GM21526 (cell line): ENCODE measurements at regions not wholly inside any gene's neighbourhood (a gene's known extent, or its start where the extent isn't known, plus 50 kb on each side); places are given as distances from the start of the nearest gene placed in this dataset.
"Not testable (repeated sequence)": the region's sequence is repeated elsewhere in the genome, so short reads cannot be mapped to it uniquely, and the experiment has no call there.

ENCODE experiments used
- ATAC-seq: cut with Tn5 transposase; IDR thresholded peaks from one replicate; pipeline ENCODE4 v1.9.1; 2021; ENCODE audit warnings: moderate library complexity; ENCODE audit not compliant: unreplicated experiment, low FRiP score

DNA sequence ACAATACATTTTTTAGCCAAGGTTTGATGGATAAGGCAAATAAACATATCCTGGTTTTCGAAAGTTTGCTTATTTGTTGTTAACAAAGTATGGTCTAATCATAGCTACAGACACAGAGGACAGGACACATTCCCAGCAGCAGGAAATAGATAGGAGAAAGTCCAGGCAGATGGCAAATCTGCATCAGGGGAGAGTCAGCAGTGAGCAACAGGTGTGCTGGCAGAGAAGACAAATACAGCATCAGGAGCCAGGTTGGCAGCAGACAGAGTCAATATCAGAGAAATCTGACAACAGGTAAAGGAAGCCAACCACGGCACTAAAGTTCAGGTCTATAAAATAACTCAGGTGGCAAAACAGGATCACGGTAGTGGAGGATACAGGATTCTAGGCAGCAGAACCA lies 210.7 kb upstream of the PTBP2 start:
- no peak for ATAC-seq

DNA sequence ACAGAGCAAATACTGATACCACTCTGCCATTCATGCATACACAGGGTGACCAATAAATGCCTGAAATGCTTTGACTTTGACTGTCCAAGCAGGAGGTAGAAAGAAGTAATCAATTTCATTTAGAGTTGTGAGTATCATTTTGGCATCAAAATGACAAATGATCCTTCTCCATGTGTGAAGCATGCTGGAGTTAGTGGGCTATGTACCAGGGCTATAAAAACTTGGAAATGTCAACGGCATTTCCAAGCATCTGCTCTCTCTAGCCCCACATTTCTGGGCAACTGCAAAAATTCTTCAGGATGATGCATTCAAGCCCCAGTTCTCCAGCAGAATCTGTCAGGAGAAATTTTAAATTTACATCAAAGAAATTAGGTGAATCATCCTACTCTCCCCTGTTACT lies 208.4 kb upstream of the PTBP2 start:
- no peak for ATAC-seq

DNA sequence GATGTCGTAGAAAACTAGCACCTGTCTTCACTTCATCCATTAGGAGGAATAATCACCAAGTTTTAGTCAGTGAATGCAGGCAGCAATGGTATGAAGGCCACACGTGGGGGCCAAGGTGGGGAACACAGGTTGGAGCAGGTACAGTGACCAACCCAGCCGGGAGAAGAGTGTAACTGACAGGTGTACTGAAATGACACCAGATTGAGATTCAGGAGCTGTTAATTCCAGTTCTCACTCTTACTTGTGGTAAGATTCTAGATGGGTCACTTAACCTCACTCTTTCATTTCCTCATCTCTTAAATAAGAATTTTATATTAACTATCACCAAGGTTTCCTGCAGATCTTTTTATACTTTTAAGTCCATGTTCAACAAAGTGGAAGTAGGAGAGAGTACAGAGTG lies 206.2 kb upstream of the PTBP2 start:
- ATAC-seq, result peak; percentile 91

DNA sequence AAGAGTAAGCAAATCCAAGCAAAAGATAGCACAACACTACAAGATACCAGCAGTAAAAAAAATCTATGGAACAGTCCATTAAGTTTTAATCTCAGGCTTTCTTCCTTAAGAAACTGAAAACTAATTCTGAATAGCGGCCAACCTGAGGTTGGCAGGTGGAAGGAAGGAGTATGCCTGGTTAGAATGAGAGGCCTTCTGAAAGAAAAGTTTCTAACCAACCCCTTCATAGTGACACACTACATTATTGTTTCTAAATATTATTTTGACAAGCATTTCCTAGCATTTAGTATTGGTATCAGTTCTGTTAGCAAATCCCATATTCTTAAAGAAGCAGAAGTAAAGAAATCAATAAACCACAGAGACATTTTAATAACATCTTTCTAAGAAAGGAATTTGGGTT lies 205.7 kb upstream of the PTBP2 start:
- peak; percentile 34 for ATAC-seq

DNA sequence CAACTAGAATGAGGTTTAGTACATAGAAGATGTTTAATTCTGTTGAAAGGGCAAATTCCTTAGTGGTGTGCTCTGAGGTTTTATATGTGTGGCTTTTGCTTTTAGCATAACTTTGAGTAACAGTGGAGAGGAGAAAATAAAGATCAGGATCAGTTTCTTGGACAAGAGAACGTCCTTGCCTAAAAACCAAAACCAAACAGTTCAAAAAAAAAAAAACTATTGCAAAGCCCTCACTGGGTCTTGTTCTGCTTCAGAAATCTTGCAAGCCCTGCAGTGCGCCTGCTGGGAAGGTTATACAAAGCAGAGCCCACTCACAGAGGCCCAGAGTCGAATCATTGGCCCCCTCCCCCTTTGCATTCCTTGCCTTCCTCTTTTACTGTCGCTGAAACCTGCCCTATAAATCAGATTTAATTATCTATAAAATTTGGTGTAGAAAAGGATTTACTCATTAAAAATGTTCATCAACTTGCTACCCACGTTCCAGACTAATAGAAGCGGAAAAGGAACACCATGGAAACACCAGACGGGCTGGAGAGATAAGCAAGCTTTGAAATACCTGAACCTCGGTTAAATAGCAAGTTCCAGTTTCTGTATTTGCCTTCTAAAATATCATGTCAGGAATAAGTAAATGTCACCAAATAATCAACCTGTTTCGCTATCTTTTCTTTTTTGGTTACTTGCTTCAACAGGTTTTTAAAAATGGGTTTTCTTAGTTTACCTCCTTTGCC lies 201.6 kb upstream of the PTBP2 start:
- ATAC-seq, result no peak

DNA sequence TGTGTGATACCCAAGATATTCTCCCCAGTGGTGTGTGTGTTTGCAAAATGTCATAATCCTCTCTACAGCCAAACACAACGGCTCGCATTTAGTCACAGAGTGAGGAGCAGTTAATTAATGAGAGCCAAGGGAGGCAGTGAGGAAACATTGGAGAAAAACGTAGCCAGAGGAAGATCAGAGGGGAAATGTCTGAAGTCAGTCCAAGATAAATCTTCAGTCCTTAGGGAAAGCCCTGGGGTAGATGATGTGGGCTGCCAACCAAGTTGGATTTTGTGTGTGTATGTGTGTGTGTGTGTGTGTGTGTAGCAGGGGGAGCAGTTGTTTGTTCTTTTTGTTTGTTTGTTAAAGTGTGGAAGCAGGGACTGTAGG lies 201.0 kb upstream of the PTBP2 start:
- ATAC-seq, result no peak

DNA sequence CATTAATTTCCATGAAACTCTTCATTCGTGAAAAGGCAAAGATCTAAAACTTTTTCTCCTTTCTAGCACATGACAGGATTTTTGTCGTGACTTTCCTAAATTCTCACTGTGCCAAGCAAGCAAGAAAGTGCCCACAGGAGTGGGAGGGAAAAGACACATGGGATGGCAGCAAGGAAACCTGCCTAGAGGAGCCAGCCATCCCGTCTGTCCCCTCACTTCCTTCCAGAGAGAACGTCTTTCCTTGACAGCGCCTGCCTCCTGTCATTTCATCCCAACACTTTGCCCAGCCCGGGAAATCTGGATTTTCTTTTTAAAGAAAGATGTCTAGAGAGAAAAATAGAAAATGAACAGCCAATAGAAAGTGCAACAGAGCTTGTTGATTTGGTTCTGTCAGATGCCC lies 200.6 kb upstream of the PTBP2 start:
- ATAC-seq, result no peak

DNA sequence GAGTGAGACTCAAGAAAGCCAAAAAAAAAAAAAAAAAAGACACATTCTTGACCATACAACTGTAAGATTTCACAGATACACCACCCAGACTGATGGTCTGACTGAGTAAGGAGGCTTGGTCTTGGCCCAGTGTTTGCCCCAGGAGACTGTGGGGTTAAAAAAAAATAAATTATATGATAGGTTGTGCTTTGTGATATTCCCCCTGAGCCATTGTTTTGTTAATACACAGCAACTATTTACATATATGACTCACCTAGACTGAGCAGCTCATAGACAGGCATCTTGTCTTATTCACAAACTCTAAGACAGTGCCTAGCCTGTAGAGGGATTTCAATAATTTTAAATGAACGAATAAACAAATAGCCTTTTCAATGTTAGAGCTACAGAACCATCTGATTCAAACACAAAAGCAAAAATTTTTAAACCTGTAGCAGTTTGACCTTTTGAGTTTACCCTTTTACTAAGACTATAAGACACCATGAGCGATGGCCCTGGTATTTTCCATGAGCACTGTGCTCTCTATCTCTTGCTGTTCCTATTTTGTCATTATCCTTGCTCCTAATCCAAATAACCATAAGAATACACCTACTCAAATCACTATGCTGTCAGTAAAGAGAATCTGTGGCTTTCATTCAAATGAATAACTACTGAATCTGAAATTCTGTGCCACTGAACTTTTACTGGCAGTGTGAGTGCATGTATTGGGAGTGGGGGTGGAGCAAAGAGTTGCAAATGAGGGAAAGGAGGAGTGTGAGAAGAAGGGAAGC lies 199.4 kb upstream of the PTBP2 start:
- no peak for ATAC-seq

DNA sequence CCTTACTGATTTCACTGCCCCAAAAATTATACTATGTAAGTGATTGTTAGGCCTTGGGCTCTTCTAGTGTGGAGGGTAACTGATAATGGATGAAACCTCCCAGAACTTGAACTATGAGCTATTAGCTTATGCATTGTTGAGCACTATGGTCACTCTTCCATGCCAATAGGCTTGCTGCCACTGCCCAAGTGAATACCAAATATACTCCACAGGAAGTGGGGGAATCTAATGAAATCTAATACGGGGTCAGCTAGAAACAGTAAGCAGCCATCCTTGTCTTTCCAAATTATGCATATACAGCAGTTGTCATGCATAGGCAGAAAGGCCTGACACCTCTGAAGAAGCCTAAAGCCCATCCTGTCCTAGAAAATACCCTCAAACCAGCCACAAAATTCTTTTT lies 198.7 kb upstream of the PTBP2 start:
- no peak for ATAC-seq

DNA sequence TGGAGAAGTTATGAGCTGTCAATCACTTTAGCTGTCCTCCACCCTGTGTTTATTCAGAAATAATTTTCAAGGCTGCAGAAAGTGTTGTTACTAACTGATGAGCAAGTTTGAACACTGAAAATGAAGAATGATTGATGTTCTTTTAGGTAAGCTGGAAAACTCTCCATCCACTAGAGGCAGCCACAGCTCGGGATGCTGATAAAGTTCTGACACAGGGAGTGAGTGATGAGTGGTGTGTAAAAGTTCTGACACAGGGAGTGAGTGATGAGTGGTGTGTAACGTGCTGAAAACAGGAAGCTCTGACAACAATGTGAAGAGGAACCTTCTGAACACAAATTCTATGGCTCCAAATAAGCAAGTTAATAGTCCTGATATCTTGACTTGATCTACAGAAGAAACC lies 197.5 kb upstream of the PTBP2 start:
- ATAC-seq, result no peak

DNA sequence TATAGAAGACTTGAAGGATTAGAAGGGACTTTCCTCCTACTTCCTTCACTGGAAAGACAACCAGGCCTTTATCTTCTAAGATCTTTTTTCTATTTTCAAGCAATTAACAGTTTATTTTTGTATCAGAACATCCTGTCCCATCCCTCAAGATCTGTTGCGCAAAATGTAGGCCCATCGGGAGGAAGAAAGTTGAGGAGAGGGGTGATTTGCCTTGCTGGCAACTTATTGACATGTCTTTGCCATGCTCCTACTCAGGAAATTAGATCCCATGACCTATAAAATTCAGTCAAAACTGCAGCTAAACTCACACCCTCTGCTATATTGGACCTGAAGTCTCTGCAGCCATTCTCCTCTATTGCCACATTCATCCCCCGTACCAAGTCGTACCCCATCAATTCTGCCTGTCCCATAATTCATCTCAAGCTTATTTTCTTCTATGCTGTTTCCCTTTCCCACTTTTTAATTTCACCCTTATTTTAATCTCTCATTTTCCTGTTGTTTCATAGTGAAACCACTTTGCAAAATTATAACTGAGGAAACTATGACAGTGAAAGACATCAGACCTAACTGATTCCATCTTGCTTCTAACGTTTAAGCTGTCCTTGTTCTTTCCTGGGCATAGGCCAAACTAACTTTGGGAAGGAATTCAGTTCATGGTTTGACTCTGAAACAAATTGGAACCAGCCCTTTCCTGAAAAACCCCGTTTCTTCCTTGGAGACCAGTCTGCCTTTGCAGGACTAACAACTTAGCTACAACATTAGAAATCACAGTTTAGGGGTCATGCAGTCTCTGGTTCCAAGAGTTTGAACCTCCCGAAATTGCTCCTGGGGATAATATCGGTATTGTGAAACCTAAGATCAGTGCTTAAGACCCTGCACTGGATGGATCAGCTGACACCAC lies 195.7 kb upstream of the PTBP2 start:
- no peak for ATAC-seq

DNA sequence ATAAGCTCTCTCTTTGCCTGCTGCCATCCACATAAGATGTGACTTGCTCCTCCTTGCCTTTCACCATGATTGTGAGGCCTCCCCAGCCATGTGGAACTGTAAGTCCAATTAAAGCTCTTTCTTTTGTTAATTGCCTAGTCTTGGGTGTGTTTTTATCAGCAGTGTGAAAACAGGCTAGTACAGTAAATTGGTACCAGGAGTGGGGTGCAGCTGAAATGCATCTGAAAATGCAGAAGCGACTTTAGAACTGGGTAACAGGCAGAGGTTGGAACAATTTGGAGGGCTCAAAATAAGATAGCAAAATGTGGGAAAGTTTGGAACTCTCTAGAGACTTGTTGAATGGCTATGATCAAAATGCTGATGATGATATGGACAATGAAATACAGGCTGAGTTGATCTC lies 192.9 kb upstream of the PTBP2 start:
- not testable (repeated sequence) for ATAC-seq

DNA sequence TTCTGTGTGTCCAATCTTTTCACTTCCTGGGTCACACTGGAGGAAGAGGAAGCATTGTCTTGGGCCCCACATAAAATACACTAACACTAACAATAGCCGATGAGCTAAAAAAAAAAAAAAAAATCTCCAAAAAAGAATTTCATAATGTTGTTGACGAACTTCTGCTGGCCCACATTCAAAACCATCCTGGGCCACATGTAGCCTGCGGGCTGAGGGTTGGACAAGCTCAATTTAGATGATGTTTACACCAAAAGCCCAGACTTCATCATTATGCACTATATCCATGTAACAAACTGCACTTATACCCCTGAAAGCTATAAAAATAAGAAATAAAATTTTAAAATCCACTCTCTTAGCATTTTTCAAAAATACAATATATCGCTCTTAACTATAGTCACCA lies 187.8 kb upstream of the PTBP2 start:
- ATAC-seq, result no peak

DNA sequence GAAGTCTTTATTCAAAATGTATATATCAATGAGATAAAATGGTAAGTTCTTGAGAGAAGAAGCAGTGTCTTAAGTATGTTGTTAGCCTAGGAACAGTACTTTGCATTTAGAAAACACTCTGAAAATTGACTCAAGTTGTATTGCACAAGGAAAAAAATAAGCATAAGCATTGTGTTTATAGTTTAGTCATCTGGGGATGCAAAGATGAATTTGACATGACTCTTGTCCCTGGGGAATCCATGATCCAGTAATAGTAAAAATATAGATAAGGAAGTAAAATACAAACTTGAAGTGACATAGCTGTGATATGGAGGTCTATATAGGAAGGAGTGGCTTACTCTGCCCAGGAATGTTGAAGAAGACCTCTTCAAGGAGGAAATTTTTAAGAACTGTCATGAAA lies 185.0 kb upstream of the PTBP2 start:
- no peak for ATAC-seq

DNA sequence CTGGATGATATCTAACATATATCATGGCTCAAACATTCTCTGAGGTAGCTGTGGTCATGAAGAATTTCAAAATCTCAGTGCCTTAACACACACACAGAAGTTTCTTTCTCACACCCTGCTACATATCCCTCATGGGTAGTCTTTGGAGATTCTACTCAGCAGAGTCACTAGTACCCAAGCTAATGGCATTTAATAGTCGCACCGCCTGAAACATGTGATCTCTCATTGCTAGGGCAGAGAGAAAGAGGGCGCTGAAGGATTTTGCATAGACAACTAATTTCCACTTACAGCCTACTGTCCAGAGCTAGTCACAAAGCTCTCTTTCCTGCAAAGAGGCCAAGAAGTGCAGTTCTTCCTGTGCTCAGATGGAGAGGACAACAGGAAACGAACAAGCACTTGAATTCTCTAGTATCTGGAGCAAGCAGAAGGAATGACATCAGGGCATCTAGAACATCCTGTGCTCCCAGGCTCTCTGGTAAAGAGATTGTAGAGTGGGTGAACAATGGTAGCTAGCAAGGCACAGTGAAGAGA lies 183.4 kb upstream of the PTBP2 start:
- no peak for ATAC-seq

DNA sequence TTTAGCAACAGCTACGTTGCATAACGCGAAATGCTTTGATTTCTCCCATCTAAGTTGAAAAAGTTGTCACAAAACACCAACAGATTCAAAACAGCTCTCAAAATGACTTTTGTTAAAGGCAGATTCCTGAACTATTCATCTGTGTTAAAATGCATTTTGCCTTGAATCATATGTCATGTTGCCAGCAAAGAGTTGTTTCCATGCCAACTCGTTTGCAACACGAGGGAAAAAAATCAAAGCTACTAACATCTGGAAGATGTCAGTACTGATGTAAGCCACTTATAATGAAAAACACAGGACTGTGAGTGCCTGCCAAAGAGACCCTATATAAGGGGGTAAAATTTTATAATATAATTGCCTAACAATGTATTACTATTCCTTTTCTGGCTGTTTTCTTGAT lies 182.7 kb upstream of the PTBP2 start:
- ATAC-seq, result no peak

DNA sequence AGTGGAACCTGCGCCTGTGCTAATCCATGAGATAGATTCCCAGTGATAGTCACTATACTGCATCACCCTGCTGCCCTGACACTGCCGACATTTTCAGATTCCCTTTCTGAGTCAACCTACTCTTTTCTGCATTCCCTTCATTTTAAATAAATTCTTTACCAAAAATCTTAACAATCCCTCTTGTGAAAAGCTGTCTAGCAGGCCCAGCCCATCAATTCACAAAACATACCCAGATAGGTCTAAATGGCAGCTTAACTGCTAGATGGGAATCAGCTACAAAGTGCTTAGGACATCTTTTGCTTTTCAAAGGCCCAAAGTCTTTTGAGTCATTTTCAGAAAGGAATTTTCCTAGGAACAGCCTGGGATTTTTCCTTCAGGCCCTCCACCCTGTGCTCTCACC lies 180.1 kb upstream of the PTBP2 start:
- no peak for ATAC-seq

DNA sequence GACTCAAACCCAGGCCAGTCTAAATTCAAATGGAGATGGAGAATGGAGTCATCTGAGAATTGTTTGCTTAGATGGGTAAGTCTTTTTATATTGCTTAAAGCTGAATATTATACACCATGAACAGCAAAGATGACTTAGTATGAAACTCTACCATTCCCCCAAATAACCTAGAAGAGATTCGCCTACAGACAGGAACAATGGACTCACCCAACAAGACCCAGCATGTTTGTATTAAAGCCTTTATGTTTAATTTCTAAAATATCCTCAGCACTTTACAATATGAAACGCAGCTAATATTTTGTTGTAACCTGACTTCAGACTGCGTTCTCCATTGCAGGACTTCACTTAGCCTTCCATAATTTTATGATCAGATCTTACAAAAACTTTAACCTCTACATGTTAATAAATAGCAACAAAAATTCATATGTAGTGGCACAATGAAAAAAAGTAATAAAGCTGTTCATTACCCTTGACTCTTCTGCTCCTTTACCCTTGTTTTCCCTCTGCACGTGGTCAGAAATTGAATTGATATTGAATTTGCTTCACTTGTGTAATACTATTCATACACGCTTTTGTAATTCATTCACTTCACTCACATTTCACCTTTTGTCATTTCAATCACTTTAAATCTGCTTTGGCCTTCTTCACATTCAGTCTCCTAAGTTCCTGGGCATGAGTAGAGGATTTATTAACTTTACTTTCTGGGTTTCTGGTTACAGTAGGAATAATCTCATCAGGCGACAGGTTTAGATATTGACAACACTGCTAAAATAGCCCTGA lies 177.3 kb upstream of the PTBP2 start:
- ATAC-seq, result no peak

DNA sequence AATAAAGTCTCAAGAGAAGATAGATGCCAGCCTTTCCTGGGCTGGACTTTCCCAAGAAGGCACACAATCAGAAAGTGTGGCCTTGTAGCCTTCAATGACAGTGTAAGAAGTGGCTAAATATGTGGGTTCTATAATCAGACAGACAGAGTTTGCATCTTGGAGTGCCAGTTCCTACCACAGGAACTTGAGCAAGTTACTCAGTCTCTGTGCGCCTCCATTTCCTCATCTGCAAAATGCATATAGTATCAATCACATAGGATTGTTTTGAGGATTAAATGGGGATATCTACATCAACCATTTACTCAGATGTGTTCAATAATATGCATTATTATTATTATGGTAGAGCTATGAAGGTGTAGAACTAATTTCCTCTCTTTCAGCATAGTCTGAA lies 176.8 kb upstream of the PTBP2 start:
- ATAC-seq, result no peak

DNA sequence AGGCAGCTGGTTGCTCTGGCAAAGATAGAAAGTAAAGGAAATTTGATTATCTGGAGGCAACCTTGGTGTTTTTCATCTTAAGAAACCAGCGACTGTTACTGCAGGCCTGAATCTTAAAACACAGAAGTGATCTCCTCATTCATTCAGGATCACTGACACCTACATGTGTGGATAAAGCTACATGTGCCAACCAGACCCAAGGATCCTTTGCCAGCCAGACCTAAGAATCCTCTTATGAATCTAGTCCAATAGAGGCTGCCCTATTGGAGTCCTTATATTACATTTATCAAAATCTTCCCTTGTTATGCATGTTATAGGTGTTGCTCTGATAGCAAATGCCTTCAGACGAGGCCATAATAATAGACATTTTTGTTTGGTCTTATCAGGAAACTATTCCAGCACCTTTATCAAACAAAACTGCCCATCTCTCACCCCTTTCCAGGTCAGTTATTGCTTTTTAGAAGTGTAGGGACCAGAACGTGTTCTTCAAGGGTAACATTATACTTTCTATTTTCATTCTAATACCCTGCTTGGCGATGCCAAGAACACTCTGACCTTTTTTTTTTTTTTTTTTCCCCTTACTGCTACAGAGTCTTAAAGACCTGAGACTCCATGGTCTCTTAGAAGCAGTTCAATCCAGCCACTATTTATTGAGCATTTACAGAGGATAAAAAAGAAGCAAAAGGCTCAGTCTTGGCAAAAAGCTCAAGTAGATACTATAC lies 175.5 kb upstream of the PTBP2 start:
- ATAC-seq, result no peak
